Uterus (tissue), 3 donors: ENCODE measurements at regions not wholly inside any gene's neighbourhood (a gene's known extent, or its start where the extent isn't known, plus 50 kb on each side); places are given as distances from the start of the nearest gene placed in this dataset.

Source experiments
- DNase-seq, 2 donors: peaks; one replicate each; pipeline ENCODE4 v3.0.0-alpha.2; 2019 to 2020
- H3K27ac ChIP-seq, 2 donors: fragments of 200-600 bp; sonication (generic); 1 replicate in 1 of 2; 2 replicates in 1 of 2; pipeline ENCODE4 v1.5.1; 2016 to 2018
- H3K27me3 ChIP-seq, 2 donors: fragments of 200-600 bp; sonication (generic); one replicate each; pipeline ENCODE4 v1.5.1; 2018 to 2019; ENCODE audit warnings: control low read depth in 1 of 2
- H3K36me3 ChIP-seq, 2 donors: fragments of 200-600 bp; sonication (generic); one replicate each; pipeline ENCODE4 v1.5.1; 2019; ENCODE audit warnings: control low read depth in 1 of 2
- H3K4me1 ChIP-seq, 2 donors: fragments of 200-600 bp; sonication (generic); one replicate each; pipeline ENCODE4 v1.5.1; 2018 to 2019; ENCODE audit warnings: control low read depth in 1 of 2
- H3K4me3 ChIP-seq, 2 donors: fragments of 200-600 bp; sonication (generic); 1 replicate in 1 of 2; 2 replicates in 1 of 2; pipeline ENCODE4 v1.5.1; 2018 to 2019; ENCODE audit warnings: mild to moderate bottlenecking in 1 of 2
- H3K9me3 ChIP-seq, 2 donors: fragments of 200-600 bp; sonication (generic); one replicate each; pipeline ENCODE4 v1.5.1; 2019; ENCODE audit warnings: control low read depth in 1 of 2
- CTCF ChIP-seq, 4 experiments: fragments of 200-600 bp in 2 of 4; fragments of 450-650 bp in 2 of 4; sonication (generic) in 2 of 4; IDR thresholded peaks; one replicate each; pipeline ENCODE4 v1.5.1; 2016 to 2019; ENCODE audit warnings: antibody characterized with exemption in 4 of 4, mild to moderate bottlenecking in 2 of 4, moderate library complexity in 1 of 4
- POLR2A ChIP-seq, 2 donors: fragments of 450-650 bp; IDR thresholded peaks; one replicate each; pipeline ENCODE4 v1.6.1; 2016; ENCODE audit warnings: antibody characterized with exemption in 2 of 2, mild to moderate bottlenecking in 1 of 2, moderate library complexity in 1 of 2
- intact Hi-C: fragments of 100-400 bp; cut with DNase I; formaldehyde crosslinking; loops from one replicate; pipeline ENCODE4 v1.15.1; 2023; ENCODE audit warnings: low total_unique reads
- donor health status: DM: yes; HTN: yes; CAD: no.

- TF ChIP-seq POLR2A (IDR thresholded peaks at IDR 0.05), result no peak
- no peak for TF ChIP-seq CTCF (IDR thresholded peaks at IDR 0.05)
- H3K36me3 ChIP-seq, result no peaks in the 10 kb centered on the region
- no peaks in the 10 kb centered on the region for H3K4me1 ChIP-seq
- no peak for DNase-seq
- H3K4me3 ChIP-seq, result no peak overlapping the region
- intact Hi-C loops, result no loop called here
- no peaks in the 10 kb centered on the region for H3K27me3 ChIP-seq
- no peaks in the 10 kb centered on the region for H3K9me3 ChIP-seq
- no peak overlapping the region for H3K27ac ChIP-seq
Measured at GRCh38 chr2:72010647-72011369, 136.9 kb downstream of the CYP26B1 start.

GRCh38 chr2:72008608-72009007 lies 139.1 kb downstream of the CYP26B1 start:
- Histone ChIP-seq H3K4me3 (no peak overlapping the region), H3K27me3 (no peaks in the 10 kb centered on the region), H3K27ac (no peak overlapping the region), H3K36me3 (no peaks in the 10 kb centered on the region), H3K4me1 (no peaks in the 10 kb centered on the region), H3K9me3 (no peaks in the 10 kb centered on the region)
- DNase-seq, result no peak
- intact Hi-C loops, result no loop called here
- TF ChIP-seq POLR2A (IDR thresholded peaks at IDR 0.05) (no peak), CTCF (IDR thresholded peaks at IDR 0.05) (no peak)

GRCh38 chr2:72007402-72007801 lies 140.3 kb downstream of the CYP26B1 start:
- Histone ChIP-seq H3K36me3 (no peaks in the 10 kb centered on the region), H3K27ac (no peak overlapping the region), H3K4me1 (no peaks in the 10 kb centered on the region), H3K27me3 (no peaks in the 10 kb centered on the region), H3K9me3 (no peaks in the 10 kb centered on the region), H3K4me3 (no peak overlapping the region)
- DNase-seq, result no peak
- intact Hi-C loops, result no loop called here
- TF ChIP-seq POLR2A (IDR thresholded peaks at IDR 0.05) (no peak), CTCF (IDR thresholded peaks at IDR 0.05) (no peak)

- Histone ChIP-seq H3K36me3 (no peaks in the 10 kb centered on the region), H3K27ac (no peak overlapping the region), H3K4me1 (no peaks in the 10 kb centered on the region), H3K27me3 (no peaks in the 10 kb centered on the region), H3K4me3 (no peak overlapping the region), H3K9me3 (no peaks in the 10 kb centered on the region)
- intact Hi-C loops, result no loop called here
- no peak for DNase-seq
- TF ChIP-seq CTCF (IDR thresholded peaks at IDR 0.05) (no peak), POLR2A (IDR thresholded peaks at IDR 0.05) (no peak)
Measured at GRCh38 chr2:72006188-72006736, 141.4 kb downstream of the CYP26B1 start.

GRCh38 chr2:72004976-72005375 lies 142.7 kb downstream of the CYP26B1 start:
- no peaks in the 10 kb centered on the region for H3K4me1 ChIP-seq
- intact Hi-C loops, result no loop called here

More at GRCh38 chr2:72004976-72005375, 142.7 kb downstream of the CYP26B1 start:
- no peak for DNase-seq
- TF ChIP-seq CTCF (IDR thresholded peaks at IDR 0.05), result no peak
- TF ChIP-seq POLR2A (IDR thresholded peaks at IDR 0.05), result no peak
- Histone ChIP-seq H3K36me3 (no peaks in the 10 kb centered on the region), H3K4me3 (no peak overlapping the region), H3K9me3 (no peaks in the 10 kb centered on the region), H3K27me3 (no peaks in the 10 kb centered on the region), H3K27ac (no peak overlapping the region)
